GDM1 (cell line): ENCODE measurements at regions not wholly inside any gene's neighbourhood (a gene's known extent, or its start where the extent isn't known, plus 50 kb on each side); places are given as distances from the start of the nearest gene placed in this dataset.

ENCODE experiments used
- DNase-seq: peaks from one replicate; lab custom pipeline; 2025; lab: John Stamatoyannopoulos, UW

DNA sequence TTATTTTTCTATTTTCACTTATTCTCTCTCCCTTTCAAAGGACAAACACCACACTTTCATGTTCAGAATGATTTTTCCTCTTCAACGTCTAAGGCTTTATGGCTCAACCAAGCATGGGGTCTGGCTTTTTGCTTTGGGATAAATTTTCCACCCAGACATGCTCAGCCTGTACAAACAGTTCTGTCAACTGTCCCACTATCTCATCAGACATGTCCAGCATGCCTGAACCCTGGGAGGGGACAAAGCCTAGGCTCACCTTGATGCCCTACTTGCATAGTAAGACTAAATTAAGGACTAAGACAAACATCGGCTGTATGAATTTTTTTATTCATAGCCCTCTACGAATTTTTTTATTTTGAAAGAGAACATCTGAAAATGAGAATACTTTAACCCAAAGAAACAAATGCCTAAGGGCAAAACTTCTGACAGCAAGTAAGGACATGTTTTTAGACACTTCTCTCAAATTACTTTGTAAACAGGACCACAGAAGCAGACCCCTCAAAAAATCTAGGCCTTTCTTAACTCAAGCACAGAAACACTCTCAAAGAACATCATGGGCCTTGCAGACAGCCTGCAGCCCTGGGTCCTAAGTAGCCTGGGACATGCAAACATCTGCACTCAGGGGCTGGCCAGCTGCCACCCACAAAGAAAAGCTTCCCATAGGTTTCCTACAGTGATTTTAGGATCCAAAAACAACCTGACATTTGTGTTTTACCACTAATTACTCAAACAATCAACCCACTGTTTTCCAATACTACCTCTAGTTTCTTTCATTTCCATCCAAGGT is 72.3 kb upstream of the PALMD start:
- no peak for DNase-seq

DNA sequence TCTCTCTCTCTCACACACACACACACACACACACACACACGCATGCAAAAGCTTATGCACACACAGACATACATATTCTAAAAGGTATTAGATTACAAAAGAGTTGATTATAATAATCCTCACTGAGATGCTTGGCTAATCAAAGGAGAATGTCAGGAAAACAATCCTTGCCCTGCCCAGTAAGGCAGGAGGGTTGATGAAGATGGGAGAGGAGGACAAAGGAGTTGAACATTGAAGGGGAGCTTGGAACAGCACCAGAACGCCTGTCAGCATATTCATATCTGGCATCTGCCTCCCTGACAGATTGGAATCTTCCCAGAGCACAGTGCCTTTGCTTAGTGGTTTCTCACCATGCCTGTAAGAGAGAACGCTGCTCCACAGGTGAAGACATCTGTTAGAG is 68.6 kb upstream of the PALMD start:
- DNase-seq = no peak

DNA sequence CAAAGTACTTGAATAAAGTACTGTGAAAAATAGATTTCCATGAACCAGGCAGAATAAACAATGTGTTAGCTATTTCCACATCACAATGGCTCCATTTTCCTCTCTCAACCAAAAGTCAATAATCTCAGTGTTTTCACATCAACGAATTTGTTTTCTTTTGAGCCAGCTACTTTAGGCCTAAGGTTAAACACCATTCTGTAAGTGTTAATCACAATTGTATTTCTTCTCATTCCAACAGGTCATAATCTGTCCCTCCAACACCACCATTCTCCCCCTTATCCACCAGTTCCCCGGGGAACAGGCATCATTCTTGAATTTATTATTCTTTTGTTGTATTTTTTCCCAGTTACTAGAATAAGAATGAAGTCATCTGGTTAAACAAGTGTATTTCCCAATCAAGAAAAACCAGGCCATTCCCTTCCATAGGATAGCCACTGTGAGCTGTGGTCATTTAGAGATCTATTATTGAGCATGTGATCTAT is 66.2 kb upstream of the PALMD start:
- DNase-seq = no peak

DNA sequence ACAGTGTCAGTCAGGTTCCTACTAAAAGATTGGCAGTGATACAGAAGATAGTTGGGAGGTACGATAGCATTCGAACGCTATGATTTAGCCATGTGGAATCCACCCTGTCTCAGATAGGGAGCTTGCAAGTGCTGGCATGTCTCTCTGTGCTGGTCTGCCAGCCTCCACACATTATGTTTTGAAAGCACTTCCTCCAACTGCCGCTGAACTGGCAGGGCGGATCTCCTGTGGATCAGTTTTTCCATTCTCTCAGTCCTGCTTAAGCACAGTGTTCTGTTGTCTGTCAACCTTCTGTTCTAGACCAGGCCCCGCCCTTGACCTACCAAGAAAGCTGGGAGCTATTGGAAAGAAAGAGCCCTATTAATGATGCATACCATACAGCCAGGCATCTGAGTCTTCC is 65.5 kb upstream of the PALMD start:
- DNase-seq = no peak

DNA sequence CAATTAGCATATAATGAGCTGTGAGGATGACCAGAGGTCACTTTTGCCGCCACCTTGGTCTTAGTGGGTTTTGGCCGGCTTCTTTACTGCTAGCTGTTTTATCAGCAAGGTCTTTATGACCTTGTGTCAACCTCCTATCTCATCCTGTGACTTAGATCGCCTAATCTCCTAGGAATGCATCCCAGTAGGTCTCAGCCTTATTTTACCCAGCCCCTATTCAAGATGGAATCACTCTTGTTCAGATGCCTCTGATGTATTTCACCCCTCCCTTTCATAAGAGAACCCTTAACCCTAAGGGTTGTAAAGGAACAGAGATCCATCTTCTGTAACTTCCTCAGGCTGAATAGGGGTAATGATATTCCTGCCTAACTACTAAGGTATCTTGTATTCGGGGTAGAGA is 58.9 kb upstream of the PALMD start:
- no peak for DNase-seq

DNA sequence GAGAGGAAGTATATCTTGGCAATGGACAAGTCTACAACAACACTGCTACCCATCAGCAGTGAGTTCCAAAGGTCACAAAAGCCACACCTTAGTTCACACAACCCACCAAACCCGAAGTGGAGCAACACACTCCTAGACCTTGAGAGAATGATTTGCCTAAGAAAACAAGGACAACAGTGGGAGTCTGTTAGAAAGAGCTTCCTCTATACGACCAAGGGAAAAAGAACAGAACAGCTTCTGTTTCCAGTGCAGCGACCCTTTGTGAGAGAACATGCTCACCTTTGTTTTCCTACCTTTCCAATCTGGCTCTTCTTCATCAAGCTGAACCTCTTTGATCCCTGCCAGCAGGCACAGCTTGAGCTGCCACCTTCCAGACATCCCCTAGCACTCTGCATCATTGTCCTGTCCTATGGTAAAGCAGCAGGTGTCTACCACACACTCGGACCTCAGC is 56.7 kb upstream of the PALMD start:
- no peak for DNase-seq

DNA sequence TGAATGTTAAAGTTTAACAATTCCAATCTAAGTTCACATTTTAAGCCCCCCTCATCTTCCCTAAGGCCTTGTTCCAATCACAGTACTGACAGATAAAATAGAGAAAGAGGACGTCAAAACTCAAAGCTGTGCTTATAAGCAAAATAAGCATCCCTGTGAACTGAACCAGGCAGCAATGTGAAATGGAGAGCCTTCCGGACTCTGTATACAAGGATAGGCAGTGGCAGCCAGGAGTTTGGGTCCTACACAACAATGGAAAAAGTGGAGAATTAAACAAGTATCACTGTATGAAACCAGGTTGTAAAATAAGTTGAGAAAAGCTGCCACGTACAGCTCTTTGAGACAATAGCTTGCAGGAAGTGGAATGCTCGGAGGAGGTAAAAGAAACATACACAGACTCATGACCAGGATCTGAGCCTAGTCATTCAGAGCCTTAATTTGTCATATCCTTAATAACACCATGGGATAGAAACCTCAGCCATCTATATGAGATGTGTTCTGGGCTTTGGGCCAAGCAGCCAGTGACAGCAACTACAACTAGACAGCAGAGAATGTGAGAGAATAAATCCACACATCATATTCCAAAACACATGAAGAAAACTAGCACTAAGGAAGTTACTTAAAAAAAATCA is 55.2 kb upstream of the PALMD start:
- DNase-seq = no peak

DNA sequence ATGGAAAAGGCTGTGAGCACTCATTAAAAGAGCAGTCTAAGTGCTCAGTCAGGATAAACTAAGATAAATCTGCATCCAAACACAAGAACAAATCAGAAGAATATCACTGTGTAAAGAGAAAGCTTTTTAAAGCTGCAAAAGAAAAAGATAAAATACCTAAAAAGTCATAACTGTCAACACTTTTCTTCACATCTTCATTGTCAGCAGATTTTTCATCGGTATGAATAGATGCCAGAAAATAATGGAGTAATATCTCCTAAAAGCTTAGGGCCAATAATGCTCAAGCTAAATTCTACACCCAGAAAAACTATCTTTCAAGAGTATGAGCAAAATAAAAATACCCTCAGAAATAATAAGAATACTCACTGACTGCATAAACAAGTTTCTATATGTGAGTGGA is 54.0 kb upstream of the PALMD start:
- DNase-seq = no peak

DNA sequence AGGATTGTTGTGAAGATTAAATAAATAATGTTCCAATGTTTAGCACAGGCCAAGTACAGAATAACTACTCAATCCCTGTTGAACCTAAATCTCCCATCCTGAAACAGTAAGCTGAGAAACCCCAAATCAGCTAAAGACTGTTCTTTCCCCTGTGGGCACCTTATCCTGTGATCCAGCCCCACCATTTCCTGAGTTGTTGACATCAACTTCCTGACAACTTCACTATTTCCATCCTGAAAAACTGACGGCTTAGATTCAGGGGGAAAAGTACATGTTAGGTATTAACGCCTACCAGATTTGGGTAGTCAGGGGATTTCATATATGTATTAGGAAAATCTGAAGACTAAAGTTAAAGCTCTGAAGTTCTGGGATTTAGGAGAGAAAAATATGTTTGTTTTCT is 51.7 kb upstream of the PALMD start:
- DNase-seq = no peak

DNA sequence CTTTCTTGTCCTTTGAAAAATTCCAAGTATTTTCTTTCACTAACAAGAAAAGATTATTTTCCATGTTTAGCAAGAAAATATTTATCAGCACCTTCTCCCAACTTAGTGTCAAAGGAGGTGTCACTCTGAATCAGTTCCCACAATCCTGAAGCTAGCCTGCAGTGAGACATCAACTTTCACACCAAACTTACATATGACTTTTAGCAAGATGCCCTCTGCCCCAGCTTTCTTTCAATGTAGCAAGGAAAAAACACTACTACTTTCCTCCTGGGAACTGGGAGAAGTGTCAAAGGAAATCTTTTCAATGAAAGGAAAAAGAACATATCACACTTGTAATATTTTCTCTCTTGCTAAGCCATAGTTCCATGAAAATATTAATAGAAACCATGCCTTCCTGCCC is 50.9 kb upstream of the PALMD start:
- DNase-seq = no peak

DNA sequence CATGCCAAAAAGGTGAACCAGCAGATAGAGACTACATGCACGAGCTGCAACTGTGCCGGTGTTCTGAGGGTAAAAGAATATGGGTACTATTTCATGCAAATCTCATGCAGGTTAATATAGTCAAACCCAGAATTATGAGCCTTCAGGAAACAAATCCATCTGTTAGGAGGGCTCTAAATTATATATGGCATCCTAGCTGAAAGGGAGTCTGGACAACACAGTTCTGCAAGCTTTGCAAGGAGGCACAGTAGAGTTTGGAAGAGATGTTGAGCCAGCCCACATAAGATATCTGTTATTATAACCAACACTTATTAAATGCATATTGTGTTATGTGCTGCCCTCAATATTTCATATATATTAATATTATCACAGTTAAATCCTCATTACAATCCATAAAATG is 50.5 kb upstream of the PALMD start:
- no peak for DNase-seq
